GM19025 (cell line): ENCODE measurements at regions not wholly inside any gene's neighbourhood (a gene's known extent, or its start where the extent isn't known, plus 50 kb on each side); places are given as distances from the start of the nearest gene placed in this dataset.

Experiments
- ATAC-seq: cut with Tn5 transposase; IDR thresholded peaks from one replicate; pipeline ENCODE4 v1.9.1; 2021; ENCODE audit warnings: mild to moderate bottlenecking, low read depth, moderate library complexity; ENCODE audit not compliant: unreplicated experiment

DNA sequence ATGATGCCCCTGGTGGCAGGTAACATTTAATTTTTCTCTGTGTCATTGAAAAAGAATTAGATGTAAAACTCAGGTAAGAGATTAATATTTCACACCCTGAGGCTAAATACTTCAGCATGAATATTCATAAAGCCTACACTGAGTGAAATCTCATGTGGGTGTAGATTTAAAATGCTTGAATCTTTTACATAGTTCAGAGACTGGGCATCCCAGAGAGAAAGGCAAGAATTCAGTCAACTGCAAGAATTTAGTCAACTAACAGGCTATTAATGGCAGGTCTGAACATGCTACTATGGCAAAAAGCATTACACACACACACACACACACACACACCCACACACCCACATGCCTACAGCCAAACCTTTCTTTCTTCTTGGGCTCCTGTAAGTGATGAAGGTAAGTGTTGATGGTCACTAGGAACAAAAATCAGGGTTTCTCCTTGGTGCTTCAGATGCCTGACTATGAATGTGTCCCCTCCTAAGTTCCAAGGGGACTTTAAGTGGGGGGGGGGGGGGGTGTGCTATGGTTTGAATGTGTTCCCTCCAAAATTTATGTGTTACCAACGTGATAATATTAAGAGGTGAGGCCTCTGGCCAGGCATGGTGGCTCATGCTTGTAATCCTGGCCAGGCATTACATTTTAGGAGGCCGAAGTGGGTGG, 63.7 kb upstream of the PSMD7 start:
- ATAC-seq, result no peak

DNA sequence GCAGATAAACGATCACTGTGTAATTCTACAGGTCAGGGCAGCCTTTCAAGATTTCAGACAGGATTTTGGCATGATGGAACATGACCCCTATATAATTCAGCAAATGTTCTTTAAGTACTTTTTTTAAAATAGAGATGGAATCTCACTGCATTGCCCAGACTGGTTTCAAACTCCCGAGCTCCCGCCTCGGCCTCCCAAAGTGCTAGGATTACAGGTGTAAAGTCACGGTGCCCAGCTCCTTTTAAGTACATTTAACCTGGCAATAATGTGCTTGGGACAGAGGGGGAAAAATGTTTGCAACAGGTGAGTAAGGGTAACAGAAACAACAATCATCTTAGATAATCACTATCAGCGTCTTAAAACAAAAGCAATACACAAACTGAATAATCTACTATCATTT, 66.5 kb upstream of the PSMD7 start:
- ATAC-seq, result no peak

DNA sequence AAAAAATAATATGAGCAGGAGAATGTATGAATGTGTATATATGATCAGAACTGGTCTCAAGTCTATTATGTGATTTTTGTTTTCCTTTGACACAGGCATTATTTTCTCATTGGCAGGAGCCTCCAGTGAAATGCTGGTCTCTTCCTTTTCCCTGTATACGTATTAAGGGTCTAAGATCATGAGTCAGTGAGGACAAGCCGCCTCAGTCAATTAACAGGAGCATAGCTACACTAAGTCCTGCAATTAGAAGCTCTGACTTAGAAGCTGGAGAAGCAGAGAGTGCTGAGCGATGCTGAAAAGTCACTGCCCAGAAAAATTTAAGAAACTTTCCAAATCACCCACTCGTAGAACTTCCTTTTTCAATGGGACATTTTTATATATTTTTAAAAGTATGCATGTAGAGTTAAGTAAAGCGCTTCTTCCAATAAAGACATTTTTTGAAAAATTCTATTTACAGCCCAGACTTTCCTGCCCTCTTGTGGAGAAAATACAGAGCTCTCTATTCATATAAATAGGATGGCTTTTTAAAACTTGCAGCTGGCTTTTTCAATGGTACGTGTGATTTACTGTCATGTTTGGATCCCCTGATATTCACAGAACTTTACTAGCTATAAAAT, 70.2 kb upstream of the PSMD7 start:
- ATAC-seq, result no peak

DNA sequence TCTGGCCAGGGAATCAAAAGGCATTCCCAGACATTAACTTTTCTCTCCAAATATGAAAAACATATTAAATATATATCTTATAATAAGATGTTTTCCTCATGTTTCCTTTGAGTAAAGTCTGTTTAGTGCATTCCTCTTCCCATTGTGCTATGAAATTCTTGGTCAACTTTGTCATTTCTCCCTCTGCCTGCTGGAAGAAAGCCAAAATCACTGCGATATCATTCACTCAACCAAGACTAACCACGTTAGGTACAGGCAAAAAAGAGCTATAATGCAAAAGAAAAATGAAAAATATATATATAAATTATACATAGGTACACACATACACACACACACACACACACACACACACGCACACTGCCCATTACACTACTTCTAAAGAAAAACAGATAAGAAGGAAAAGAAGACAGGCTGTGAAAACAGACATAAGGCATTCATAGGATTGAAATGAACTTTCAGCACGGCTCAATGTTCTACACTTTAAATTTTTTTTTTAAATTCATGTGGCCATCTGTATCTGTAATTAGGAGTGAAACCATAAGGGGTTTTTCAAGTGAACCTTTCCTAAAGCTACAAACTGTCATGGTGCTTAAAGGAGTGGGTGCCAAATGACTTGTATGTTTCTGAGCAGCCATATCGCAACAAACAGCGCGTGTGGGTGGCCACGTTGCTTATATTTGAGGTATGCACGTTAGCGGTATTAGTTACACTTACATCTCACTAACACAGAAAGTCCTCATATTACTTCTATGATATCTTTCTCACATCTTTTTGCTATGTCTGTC, 71.6 kb upstream of the PSMD7 start:
- ATAC-seq, result no peak

GRCh38 chr16:74221828-74222227, 74.8 kb upstream of the PSMD7 start:
- ATAC-seq, result no peak

GRCh38 chr16:74219706-74220105, 76.9 kb upstream of the PSMD7 start:
- no peak for ATAC-seq

- no peak for ATAC-seq
Observed at GRCh38 chr16:74218871-74219270, 77.7 kb upstream of the PSMD7 start.

DNA sequence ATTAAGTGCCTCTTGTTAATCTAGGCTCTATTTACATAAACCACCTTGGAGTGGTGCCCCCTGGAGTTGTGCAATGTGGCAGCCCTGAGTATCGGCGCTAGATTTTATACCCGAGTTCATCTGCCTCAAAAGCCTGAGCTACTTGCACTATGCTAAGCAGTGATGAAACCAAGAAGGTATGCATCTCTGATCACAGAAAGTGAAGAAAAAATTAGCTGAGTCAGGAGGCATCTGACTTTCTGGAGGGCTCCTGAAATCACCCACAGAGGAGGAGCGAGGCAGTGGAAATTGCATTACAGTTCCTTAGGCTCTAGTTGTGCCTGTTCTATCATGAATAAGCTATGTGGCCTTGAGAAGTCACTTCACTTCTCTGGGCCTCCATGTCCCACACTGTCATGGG, 80.3 kb upstream of the PSMD7 start:
- ATAC-seq, result no peak

DNA sequence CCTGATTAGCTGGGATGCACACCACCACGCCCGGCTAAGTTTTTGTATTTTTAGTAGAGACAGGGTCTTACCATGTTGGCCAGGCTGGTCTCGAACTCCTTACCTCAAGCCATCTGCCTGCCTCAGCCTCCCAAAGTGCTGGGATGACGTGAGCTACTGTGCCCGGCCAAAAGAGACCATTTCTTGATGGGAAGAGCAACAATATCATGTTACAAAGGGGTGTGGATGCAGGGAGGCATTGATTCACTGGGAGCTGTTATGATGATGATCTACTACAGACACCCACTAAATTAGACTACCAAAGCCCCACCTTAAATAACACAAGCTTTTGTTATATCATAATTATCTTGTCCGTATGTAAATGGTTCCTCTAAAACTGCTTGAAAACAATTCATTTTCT, 81.4 kb upstream of the PSMD7 start:
- no peak for ATAC-seq

DNA sequence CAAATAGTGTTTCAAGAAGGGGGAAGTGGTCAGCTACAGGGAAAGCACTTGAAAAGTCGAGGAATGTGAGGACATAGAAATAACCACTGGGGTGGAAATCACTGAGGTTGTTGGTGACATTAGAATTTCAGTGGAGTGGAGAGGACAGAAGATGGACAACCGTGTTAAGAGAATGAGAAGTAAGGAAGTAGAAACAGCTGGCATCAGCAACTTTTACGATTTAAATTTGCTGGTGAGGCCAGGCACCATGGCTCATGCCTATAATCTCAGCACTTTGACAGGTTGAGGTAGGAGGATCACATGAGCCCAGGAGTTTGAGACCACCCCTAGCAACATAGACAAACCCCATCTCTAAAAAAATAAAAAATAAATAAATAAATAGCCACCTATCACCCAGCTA, 83.2 kb upstream of the PSMD7 start:
- no peak for ATAC-seq

DNA sequence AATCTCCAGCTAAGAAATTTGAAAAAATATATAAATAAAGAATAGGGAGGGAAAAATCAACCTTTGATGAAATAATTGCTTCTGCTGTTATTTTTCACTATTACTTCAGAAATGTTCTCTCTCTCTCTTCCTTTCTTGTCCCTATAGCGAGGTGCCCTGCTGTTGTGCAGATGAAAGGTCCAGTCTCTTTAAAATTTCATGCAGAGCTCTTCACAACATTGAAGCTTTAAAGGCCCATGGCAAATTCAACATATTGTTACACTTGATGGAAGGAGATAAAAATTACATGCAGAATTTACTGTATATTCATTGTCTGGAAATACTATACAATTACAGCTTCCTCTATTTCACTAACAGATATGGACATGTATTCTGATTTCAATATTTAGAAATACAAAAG, 86.4 kb upstream of the PSMD7 start:
- ATAC-seq, result no peak

GRCh38 chr16:74202009-74202408, 94.6 kb upstream of the PSMD7 start:
- ATAC-seq, result no peak

DNA sequence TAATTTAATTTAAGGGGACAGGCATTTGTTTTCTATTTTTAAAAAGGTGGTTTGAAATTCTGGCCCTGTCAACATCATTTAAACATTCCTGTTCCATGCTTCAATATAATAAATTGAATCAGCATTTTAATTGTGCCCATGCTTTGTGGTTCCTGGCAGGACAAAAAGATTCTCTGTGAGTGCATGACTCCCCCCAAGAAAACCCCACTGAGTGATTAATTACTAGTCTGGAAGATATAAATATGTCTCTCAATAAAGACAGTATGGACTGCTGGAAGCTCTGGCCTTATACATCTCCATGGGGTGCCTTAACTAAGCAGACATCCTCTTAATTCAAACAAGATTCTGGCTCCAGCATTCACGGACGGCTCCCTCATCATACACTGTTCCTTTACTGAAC, 95.0 kb upstream of the PSMD7 start:
- no peak for ATAC-seq

DNA sequence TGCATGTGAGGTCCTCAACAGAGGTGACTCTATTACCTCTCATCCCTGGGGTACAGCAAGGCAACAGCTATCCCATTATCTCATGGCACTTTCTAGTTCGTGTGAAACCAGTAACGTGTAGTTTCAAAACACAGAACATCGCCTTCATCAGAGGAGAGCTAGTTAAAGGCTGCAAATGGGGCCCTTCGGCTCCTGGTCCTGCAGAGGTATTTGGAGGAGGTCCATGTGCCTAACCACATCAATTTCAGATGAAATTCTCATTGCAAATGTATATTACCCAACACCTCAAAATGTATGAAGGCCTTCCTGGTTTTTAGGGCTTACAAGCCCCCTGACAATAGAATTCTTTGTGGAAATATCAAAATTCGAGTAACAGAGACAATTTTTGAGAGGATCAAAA, 95.7 kb upstream of the PSMD7 start:
- ATAC-seq, result no peak

- no peak for ATAC-seq
Observed at GRCh38 chr16:74199842-74200124, 96.8 kb upstream of the PSMD7 start.

DNA sequence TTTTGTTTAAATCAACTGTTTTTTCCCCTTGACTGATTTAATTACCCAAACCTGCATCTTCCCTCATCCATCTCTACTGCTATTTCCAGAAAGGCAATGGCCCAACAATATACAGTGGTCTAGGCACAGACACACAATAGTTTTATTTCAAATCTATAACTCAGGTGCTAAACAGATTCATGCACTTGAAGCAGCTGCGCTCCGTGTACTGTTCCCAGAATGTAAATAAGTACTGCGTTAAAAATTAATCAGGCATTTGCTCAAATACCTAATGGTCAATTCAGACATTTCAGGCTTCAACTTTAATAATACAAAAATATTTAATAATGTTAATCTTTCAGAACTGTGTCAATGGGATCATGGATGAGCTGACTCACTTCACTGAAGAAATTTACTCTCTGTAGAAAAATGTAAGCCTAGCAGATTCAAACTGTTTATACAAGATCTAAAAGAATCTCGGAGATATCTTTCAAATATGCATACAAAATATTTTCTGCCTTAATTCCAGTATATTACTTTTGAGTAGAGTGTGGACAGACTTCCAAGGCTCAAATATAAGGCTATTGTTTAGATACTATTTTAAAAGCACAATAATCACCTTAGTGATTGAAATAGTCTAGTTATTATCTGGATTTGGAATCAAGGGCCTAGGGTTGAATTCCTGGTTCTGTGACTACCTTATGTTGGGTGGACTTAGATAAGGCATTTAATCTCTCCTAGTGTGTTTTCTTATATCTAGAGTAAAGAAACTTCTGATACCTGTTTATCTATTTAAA, 97.4 kb upstream of the PSMD7 start:
- ATAC-seq, result no peak

DNA sequence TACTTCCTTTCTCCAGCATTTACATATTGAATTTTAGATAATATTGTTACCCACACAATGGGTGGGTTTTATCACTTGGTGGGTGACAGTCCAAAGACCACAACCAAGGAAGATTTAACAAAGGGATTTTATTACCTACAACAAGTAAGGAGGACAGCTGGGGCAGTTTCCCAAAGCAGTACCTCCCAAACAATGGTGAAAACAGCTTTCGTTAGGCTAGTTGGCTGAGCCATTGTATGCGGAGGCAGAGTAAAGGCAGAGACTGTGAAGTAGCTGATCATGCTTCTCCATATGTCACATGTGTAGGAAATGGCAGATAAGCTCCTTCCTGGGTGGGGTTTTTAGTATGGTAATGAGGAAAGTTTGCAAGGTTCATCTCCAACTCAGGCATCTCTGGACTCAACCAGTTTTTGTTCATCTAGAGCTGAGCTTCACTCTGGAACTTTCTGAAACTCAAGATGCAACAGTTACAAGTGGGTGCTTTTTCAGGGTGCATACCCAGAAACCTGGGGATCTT, 104.3 kb upstream of the PSMD7 start:
- ATAC-seq, result no peak

DNA sequence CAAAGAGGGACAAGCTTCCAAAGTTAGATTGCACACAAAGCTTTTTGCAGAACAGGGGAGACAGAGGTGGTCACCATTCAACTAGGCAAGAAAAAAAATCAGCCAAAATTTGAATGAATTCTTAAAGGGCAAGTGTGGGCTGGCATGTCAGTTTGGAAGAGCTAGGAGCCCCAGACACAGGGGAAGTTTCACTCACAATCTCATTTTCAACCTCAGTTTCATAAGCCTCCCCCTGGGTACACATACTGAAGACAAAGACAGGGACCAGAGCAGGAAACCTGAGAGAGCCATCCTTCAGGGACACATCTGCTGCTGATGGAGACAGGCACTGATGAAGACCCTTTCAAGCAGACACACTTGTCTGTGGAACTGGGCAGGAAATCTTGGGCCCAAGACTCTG, 106.3 kb upstream of the PSMD7 start:
- ATAC-seq, result no peak

DNA sequence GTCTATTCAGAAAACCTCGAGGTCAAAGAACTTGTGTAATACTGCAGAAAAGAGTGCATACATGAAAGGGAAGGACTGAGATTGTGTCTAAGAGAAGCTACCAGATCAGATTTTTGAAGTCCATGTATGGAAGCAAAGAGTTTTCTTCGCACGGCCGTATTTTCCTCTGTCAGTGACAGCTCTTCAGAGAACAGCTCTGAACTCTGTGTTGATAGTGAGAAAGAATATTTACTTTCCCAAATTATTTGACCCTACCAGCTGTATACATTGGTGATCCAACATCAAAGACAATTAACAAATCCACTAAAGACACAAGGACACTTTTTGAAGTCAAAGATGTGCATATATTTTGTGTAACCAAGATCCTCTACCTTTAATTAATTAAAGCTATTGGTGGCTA, 107.8 kb upstream of the PSMD7 start:
- ATAC-seq, result no peak

DNA sequence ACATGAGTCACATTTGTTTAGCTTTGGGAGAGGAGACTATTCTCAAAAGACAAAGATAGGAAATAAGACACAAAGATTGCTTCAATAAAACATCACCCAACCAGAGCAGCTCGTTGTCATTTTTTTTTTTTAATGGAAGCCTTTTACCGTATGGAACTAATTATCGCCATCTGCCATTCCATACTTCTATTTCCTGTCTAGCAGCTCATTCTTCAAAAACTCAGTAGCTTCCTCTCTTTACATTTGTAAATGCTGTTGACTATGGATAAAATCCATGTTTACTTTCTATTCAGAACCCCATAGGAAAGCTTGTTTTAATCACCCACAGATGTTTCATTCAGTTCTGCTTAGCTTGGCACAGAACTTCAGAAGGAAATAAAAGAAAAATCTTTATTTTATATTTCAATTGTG, 110.0 kb upstream of the PSMD7 start:
- ATAC-seq, result no peak

GRCh38 chr16:74184839-74185238, 111.8 kb upstream of the PSMD7 start:
- ATAC-seq, result no peak
